HG03280 (cell line): ENCODE measurements at regions not wholly inside any gene's neighbourhood (a gene's known extent, or its start where the extent isn't known, plus 50 kb on each side); places are given as distances from the start of the nearest gene placed in this dataset.
"Not testable (repeated sequence)": the region's sequence is repeated elsewhere in the genome, so short reads cannot be mapped to it uniquely, and the experiment has no call there.

Experiments used
- ATAC-seq: cut with Tn5 transposase; IDR thresholded peaks from one replicate; pipeline ENCODE4 v1.9.1; 2021; ENCODE audit warnings: mild to moderate bottlenecking, moderate library complexity; ENCODE audit not compliant: unreplicated experiment

GRCh38 chr13:86409466-86410241 lies 610.4 kb upstream of the SLITRK6 start:
- ATAC-seq: no peak

DNA sequence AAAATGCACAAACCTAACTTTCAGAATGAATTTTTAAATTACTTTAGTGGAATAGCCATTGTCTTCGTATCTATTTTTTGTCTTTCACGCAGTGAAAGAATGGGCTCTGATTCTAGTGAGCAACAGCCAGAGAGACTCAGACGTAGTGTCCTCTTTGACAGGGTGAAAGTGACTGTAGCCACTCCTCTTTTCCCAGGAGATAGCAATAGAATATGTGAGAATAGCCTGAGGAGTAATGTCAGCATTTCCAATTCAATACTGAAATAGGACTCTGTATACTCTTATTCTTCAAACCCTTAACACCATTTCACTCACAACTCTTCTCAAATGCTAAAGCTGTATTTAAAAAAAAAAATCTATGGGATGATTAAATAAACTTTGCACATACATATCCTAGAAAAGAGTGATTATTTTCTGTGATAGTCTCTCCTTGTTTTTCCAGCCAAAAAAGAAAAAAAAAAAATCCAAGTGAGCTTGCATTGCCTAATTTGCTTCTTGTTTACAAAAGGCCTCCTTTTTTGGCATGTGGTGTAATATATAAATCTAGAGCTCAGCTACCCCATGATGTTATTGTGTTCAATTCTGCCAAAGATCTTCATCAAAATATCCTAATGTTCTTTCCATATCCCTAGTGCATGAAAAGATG lies 626.1 kb upstream of the SLITRK6 start:
- ATAC-seq: no peak

DNA sequence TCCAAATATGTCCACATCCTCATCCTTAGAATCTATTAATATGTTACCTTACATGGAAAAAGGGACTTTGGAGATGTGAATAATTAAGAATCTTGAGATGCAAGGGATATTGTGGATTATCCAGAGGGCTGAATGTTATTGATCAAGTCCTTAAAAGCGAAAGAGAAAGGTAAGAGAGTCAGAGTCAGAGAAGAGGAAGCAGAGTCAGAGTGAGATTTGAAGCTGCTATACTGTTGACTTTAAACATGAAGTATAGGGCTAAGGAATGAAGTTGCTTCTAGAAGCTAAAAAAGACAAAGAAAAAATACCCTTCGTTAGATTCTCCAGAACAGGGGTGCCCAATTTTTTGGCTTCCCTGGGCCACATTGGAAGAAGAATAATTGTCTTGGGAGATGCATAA lies 627.2 kb upstream of the SLITRK6 start:
- ATAC-seq: no peak

DNA sequence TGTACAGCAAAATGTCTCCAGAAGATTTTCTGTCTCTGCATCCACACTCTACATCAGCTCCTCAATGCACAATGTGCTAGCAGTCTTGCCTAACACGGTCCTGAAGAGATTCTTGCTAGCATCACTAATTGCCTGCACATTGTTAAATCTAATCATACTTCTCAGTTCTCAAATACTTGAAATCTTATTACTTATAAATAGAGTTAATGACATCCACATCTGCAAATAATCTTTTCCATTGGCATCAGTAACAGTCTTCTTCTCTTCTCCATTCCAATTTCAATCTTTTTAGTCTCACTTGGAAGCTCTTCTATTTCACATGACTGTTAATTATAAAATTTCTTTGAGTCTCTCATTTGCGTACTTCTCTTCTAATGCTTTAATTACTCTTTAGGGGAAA lies 630.5 kb upstream of the SLITRK6 start:
- no peak for ATAC-seq

GRCh38 chr13:86438034-86438433 lies 638.8 kb upstream of the SLITRK6 start:
- no peak for ATAC-seq

GRCh38 chr13:86445206-86445605 lies 646.0 kb upstream of the SLITRK6 start:
- ATAC-seq: no peak

- ATAC-seq: no peak
Observed at GRCh38 chr13:86445672-86446071, 646.5 kb upstream of the SLITRK6 start.

DNA sequence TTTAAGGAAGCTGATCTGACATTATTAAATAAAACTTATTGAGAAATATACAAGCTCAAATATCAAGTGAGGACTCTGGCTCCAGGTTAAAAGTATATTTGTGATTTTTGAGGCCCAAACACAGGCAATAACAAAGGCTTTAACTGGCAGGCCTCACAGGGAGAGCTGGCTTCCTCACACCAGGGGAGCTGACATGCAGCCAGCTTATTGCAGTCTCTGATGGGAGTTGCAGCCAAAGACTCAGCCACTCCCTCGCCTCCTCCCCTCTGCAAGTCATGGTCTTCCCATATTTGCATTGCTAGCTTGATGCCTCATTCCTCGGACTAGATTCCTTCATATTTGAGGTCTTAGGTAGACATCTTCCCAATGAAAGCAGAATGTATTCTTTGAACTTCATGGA lies 647.1 kb upstream of the SLITRK6 start:
- ATAC-seq: no peak

DNA sequence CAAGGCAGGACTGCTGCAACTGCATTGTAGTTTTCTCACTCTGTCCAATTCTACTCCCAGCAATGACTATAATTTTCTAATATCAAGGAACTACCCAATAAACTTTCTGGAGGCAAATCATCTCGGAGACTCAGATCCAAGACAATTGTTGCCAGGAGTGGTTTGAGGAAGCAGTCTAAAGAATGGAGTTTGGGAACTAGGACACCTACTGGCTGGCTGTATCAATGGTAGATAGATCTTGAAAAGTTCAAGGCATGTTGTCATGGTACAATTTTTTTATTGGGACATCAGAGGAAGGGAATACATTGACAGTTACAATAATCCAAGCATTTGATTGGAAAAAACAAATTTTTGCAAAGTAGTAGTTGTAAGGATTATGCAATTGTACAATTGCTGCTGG lies 648.3 kb upstream of the SLITRK6 start:
- no peak for ATAC-seq

- no peak for ATAC-seq
Observed at GRCh38 chr13:86462011-86462410, 662.8 kb upstream of the SLITRK6 start.

GRCh38 chr13:86464193-86464592 lies 665.0 kb upstream of the SLITRK6 start:
- ATAC-seq: no peak

DNA sequence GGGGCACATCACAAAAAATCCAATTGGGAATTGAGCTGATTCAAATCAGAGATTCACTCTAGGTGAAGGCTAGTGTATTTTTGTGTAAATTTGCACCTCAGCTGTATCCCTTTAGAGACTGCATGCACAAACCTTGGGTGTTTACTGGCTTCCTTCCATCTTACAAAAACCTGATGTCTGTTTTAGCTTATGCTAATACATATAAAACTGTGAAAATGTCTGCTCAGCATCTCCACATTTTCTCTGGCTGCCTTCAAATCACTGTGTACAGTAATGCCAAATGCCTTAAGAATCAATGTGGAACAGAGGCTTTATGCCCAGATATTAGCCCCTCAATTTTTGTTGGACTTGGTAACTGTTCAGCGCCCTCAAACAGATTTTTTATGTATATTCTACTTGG lies 675.8 kb upstream of the SLITRK6 start:
- ATAC-seq: no peak

DNA sequence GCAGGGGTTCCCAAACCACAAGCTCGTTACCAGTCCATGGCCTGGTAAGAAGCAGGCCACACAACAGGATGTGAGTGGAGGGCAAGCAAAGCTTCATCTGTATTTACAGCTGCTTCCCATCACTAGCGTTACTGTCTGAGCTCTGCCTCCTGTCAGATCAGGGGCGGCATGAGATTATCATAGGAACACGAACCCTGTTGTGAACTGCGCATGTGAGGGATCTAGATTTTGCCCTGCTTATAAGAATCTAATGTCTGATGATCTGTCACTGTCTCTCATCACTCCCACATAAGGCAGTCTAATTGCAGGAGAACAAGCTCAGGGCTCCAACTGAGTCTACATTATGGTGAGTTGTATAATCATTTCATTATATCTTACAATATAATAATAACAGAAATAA lies 677.4 kb upstream of the SLITRK6 start:
- no peak for ATAC-seq

DNA sequence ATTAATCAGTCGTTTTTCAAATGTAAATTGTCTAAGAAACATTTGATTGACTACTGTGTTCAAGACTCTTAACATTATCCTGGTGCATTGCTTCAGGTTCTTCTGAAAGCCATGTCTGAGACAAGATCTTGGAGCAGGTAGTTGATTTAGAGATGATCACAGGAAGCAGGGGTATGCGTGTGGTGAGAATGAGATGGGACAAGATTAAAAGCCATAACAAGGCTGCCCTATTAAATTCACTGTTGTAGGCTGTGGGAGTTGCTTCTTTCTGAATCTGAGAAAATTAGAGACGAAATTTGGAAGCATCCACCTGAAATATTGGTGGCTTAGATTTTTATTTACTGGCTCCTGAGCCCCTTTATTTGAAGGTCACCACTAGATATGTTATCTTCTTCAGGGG lies 687.4 kb upstream of the SLITRK6 start:
- no peak for ATAC-seq

DNA sequence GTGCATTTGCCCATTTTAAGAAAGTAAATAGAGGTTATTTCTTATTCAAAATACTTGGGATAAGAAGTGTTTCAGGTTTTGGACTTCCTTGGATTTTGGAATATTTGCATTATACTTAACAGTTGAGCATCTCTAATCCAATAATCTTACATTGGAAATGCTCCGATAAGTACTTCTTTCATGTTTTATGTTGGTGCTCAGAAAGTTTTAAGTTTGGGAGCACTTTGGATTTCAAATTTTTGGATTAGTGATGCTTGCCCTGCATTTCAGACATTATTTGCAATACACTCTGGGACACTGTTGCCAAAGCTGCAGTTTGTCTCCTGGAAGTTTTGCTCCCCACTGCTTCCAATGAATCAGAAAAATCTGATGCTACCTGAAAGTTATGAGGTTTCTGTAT lies 691.9 kb upstream of the SLITRK6 start:
- ATAC-seq: no peak

DNA sequence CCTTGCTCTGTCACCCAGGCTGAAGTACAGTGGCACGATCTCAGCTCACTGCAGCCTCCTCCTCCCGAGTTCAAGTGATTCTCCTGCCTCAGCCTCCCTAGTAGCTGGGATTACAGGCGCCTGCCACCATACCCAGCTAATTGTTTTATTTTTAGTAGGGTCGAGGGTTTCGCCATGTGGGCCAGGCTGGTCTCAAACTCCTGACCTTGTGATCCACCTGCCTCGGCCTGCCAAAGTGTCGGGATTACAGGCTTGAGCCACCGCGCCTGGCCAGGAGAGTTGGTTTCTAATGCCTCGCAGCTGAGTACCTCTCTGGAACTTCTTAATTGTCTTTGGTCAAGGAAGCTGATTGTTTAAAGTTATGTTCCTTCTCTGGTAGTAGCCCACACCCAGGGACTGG lies 702.7 kb upstream of the SLITRK6 start:
- ATAC-seq: not testable (repeated sequence)

GRCh38 chr13:86510792-86511191 lies 711.6 kb upstream of the SLITRK6 start:
- ATAC-seq: no peak

DNA sequence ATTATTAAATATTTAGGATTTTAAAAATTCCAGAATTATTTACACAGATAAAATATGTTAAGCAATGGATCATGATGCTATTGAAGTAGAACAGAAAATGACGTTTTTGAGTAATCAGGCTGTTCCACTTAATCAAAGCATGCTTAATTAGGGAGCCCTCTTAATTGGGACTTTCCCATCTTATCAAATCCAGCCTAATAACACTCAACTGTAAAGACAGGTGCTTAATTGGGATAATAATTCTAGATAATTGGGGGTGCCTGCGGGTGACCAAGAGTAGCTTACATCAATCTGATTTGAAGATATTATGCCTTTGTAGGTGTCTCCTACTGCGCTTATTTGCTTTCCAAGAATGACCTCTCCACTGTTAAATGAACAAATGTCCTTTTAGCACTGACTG lies 742.2 kb upstream of the SLITRK6 start:
- no peak for ATAC-seq

GRCh38 chr13:86554066-86554465 lies 754.8 kb upstream of the SLITRK6 start:
- ATAC-seq: no peak

DNA sequence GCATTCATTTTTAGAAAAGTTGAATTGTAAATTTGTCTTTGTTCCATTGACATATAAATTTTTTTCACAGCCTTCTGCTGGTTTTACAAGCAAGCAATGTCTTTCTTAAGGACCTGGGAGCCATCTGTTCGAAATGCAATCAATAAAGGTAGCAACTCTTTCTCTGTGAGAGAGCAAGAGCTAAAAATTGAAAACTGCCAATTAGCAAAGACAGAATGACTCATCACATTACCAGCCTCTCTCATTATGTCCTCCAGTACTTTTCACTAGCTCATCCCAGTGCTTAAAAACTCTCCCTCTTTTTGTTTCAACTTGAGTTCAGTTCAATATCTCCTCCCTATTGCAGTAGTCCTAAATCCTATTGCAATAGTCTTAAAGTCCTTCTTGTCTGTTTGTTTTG lies 760.7 kb upstream of the SLITRK6 start:
- no peak for ATAC-seq

- no peak for ATAC-seq
Observed at GRCh38 chr13:86562866-86563265, 763.6 kb upstream of the SLITRK6 start.

DNA sequence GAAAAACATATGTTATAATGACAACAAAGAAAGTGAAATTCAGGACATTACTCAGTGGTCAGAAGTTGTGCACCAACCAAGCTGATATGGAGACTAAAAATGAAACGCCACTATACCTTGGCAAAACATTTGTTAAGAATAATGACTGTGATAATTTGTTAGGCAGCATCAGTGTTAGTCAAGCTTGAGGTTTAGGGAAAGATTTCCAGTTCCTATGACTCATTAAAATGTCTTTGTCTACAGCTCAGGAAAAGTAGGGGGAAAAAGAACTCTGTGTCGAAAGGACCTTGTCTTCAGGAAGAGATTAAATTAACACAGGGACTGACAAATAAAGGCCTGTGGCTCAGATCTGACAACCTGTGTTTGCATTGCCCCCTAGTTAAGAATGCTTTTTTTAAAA lies 764.1 kb upstream of the SLITRK6 start:
- no peak for ATAC-seq

GRCh38 chr13:86567119-86567518 lies 767.9 kb upstream of the SLITRK6 start:
- ATAC-seq: no peak
